Activated naive CD4-positive, alpha-beta T cell treated with anti-CD3 and anti-CD28 coated beads for 36 hours (primary cell): ENCODE measurements at regions not wholly inside any gene's neighbourhood (a gene's known extent, or its start where the extent isn't known, plus 50 kb on each side); places are given as distances from the start of the nearest gene placed in this dataset.
"Not testable (repeated sequence)": the region's sequence is repeated elsewhere in the genome, so short reads cannot be mapped to it uniquely, and the experiment has no call there.

Experiments used
- CTCF ChIA-PET: fragments of 350-600 bp; sonication (Branson Sonifier 250); formaldehyde crosslinking; loops from one replicate; lab custom pipeline; 2021; ENCODE audit warnings: antibody characterized with exemption; lab: Charles Lee
- DNase-seq: peaks from one replicate; pipeline ENCODE4 v3.0.0-alpha.2; 2020
- H3K27ac Mint-ChIP-seq: one replicate; pipeline ENCODE4 v1.8.0; 2021; ENCODE audit warnings: mild to moderate bottlenecking, mixed read lengths
- H3K27me3 Mint-ChIP-seq: one replicate; pipeline ENCODE4 v1.8.0; 2021; ENCODE audit warnings: low read depth, mixed read lengths
- H3K36me3 Mint-ChIP-seq: one replicate; pipeline ENCODE4 v1.8.0; 2021; ENCODE audit warnings: low read depth, mixed read lengths
- H3K4me1 Mint-ChIP-seq: one replicate; pipeline ENCODE4 v1.8.0; 2021; ENCODE audit warnings: low read depth, mixed read lengths
- H3K4me3 Mint-ChIP-seq: one replicate; pipeline ENCODE4 v1.8.0; 2021; ENCODE audit warnings: mild to moderate bottlenecking, moderate library complexity, mixed read lengths
- H3K9me3 Mint-ChIP-seq: one replicate; pipeline ENCODE4 v1.8.0; 2021; ENCODE audit warnings: mixed read lengths
- intact Hi-C: fragments of 100-400 bp; cut with micrococcal nuclease; formaldehyde crosslinking; loops from one replicate; pipeline ENCODE4 v1.15.1; 2023

GRCh38 chr16:25366078-25366477 lies 108.4 kb upstream of the ZKSCAN2 start:
- CTCF ChIA-PET = no interaction called here
- Mint-ChIP-seq H3K4me3 (no peak overlapping the region), H3K9me3 (peaks cover 1% of the 10 kb centered on the region), H3K27me3 (peaks cover 7% of the 10 kb centered on the region), H3K36me3 (no peaks in the 10 kb centered on the region), H3K4me1 (no peaks in the 10 kb centered on the region), H3K27ac (no peak overlapping the region)
- DNase-seq = no peak
- intact Hi-C loops = loop anchor here (10.0 kb wide), 1 partner anchor 131 kb away; no protein-coding TSS in a partner anchor

GRCh38 chr16:25359516-25359915 lies 101.9 kb upstream of the ZKSCAN2 start:
- CTCF ChIA-PET, H3K36me3 Mint-ChIP-seq, DNase-seq, H3K27me3 Mint-ChIP-seq, H3K4me3 Mint-ChIP-seq, intact Hi-C loops, H3K9me3 Mint-ChIP-seq, H3K27ac Mint-ChIP-seq, H3K4me1 Mint-ChIP-seq: not testable (repeated sequence)

- Mint-ChIP-seq H3K27ac (no peak overlapping the region), H3K9me3 (no peaks in the 10 kb centered on the region), H3K4me1 (no peaks in the 10 kb centered on the region), H3K36me3 (no peaks in the 10 kb centered on the region), H3K4me3 (no peak overlapping the region), H3K27me3 (peaks cover 16% of the 10 kb centered on the region)
- DNase-seq = no peak
- intact Hi-C loops = no loop called here
- CTCF ChIA-PET = interaction anchor here (0.6 kb wide), 1 partner anchor 68 kb away, joined by 3 read pairs; no protein-coding TSS in a partner anchor
Observed at GRCh38 chr16:25344006-25344405, 86.4 kb upstream of the ZKSCAN2 start.

- H3K4me1 Mint-ChIP-seq = no peaks in the 10 kb centered on the region
- no peak overlapping the region for H3K27ac Mint-ChIP-seq
- H3K4me3 Mint-ChIP-seq = no peak overlapping the region
- CTCF ChIA-PET = no interaction called here
- DNase-seq = no peak
- H3K9me3 Mint-ChIP-seq = no peaks in the 10 kb centered on the region
- H3K27me3 Mint-ChIP-seq = peaks cover 8% of the 10 kb centered on the region
- intact Hi-C loops = no loop called here
- H3K36me3 Mint-ChIP-seq = no peaks in the 10 kb centered on the region
Observed at GRCh38 chr16:25340973-25341372, 83.3 kb upstream of the ZKSCAN2 start.

- CTCF ChIA-PET = no interaction called here
- H3K27me3 Mint-ChIP-seq = peaks cover 4% of the 10 kb centered on the region
- no peak overlapping the region for H3K27ac Mint-ChIP-seq
- peaks cover 23% of the 10 kb centered on the region for H3K9me3 Mint-ChIP-seq
- no peak for DNase-seq
- no peaks in the 10 kb centered on the region for H3K36me3 Mint-ChIP-seq
- no peak overlapping the region for H3K4me3 Mint-ChIP-seq
- no peaks in the 10 kb centered on the region for H3K4me1 Mint-ChIP-seq
- intact Hi-C loops = no loop called here
Observed at GRCh38 chr16:25317732-25318316, 60.2 kb upstream of the ZKSCAN2 start.

- intact Hi-C loops = no loop called here
- DNase-seq = no peak
- Mint-ChIP-seq H3K4me1 (no peaks in the 10 kb centered on the region), H3K27ac (no peak overlapping the region), H3K9me3 (peaks cover 23% of the 10 kb centered on the region), H3K4me3 (no peak overlapping the region), H3K36me3 (peaks cover 6% of the 10 kb centered on the region), H3K27me3 (no peaks in the 10 kb centered on the region)
- CTCF ChIA-PET = no interaction called here
Observed at GRCh38 chr16:25311950-25312349, 54.3 kb upstream of the ZKSCAN2 start.

GRCh38 chr16:25311039-25311438 lies 53.4 kb upstream of the ZKSCAN2 start:
- intact Hi-C loops = no loop called here
- Mint-ChIP-seq H3K4me3 (no peak overlapping the region), H3K9me3 (peaks cover 23% of the 10 kb centered on the region), H3K27me3 (no peaks in the 10 kb centered on the region), H3K4me1 (no peaks in the 10 kb centered on the region), H3K27ac (no peak overlapping the region), H3K36me3 (peaks cover 6% of the 10 kb centered on the region)
- no peak for DNase-seq
- CTCF ChIA-PET = no interaction called here
